HUDEP-2 (cell line): ENCODE measurements at regions not wholly inside any gene's neighbourhood (a gene's known extent, or its start where the extent isn't known, plus 50 kb on each side); places are given as distances from the start of the nearest gene placed in this dataset.
"Not testable (repeated sequence)": the region's sequence is repeated elsewhere in the genome, so short reads cannot be mapped to it uniquely, and the experiment has no call there.

ENCODE experiments used
- DNase-seq, 76 experiments: peaks; one replicate each; lab custom pipeline; 2025; ENCODE audit not compliant: unreplicated experiment in 76 of 76; lab: John Stamatoyannopoulos, UW

DNA sequence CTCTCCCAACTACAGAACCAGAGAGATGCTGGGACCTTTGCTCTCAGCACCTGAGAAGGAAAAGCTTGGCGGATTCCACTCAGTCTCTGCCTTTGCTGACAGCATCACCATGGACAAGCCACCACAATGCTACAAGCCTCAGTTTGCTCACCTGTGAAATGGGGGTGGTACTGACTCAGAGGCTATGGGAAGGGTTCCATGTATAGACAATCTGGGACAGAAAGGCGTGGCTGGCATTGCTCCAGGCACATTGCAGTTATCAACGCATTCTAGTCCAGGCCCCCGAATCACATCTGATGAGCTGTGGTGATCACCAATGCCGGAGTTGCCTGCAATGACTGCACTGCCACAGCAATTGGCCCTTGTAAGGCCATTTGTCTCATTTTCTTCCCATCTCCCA is 72.6 kb downstream of the ISX start:
- peak in 4 of 76 experiments; percentile 5 to 9 (median 6) for DNase-seq

DNA sequence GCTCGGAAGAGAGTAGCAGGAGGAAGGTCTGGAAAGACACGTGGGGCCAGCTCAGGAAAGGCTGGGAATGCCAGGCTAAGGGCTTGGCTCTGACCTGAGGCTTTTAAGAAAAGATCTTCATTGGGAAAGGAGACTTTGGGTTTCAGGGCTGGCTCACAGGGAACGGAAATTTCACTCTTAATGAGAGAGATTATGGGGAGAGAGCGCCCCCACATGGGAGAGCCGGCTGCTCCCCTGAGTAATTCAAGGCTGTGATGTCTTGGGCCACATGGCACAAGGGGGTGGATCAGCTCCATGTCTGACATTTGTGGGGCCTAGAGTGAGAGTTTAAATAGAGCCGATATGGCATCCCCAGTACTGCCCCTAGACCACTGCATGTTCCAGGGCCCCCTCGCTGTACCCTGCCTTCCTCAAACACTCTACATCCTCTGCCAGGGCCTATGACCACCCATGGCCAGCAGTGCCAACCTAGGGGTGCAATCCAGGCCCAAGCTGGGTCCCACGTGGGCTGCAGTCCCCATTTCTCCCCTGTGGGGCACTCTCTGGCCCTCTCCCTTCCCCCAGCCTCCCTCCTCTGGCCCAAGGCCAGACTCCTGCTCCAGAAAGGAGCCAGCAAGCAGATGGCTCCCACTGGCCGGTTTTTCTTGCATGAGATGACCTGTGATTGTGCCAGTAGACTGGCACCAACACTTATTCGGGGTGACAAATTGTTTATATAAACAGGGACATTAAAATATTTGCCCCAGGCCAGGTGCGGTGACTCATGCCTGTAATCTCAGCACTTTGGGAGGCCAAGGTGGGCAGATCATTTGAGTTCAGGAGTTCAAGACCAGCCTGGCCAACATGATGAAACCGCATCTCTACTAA is 75.2 kb downstream of the ISX start:
- DNase-seq: peak in 11 of 76 experiments; percentile 3 to 40 (median 7)

DNA sequence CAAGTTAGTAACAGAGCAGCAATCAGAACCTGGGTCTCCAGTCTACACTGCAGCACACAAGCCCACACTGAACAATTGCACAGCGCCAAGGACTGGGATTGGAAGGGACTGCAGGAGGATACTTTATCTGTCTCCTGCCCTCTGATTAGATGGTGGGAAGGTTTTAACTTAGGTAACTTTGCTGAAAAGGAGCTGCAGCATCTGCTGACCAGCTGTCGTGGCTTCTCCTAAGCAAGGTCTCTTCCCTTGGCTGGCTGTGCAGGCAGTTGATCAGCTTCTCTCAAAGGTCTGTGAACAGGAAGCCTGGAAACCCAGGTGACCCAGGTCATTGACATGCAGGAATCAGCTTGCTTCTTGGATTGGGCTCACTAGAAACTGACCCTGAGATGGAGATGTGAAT is 82.4 kb downstream of the ISX start:
- DNase-seq: no peak

DNA sequence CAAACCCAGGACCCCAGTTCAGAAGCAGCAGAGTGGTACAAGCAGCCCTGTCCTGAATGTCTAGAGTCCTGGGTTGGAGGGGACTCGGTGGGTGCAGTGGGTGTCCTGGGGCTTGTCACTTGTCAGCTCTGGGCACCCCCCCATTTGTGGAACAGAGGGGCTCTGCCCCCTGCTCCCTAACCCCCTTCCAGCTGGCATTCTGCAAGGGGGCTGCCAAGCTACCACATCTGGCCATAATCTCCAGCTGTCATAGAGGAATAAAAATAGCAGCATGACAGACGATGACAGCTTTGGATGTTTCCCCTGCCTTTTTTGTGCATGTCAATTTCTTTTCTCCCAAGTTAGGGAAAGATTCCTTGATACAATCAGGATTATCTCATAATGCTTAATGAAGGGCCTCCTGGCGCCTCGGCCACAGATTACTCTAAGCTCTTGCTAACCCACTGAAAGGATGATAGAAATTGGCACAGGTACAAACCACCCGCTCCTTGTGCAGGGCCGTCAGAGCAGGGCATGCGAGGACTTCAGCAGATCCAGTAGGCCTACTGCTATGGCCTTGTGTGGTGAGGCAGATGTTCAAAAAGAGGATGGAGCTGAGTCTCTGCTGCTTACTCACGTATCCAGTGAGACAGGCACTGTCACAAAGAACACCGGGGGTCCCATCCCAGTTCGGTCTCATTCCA is 83.0 kb downstream of the ISX start:
- DNase-seq: no peak

DNA sequence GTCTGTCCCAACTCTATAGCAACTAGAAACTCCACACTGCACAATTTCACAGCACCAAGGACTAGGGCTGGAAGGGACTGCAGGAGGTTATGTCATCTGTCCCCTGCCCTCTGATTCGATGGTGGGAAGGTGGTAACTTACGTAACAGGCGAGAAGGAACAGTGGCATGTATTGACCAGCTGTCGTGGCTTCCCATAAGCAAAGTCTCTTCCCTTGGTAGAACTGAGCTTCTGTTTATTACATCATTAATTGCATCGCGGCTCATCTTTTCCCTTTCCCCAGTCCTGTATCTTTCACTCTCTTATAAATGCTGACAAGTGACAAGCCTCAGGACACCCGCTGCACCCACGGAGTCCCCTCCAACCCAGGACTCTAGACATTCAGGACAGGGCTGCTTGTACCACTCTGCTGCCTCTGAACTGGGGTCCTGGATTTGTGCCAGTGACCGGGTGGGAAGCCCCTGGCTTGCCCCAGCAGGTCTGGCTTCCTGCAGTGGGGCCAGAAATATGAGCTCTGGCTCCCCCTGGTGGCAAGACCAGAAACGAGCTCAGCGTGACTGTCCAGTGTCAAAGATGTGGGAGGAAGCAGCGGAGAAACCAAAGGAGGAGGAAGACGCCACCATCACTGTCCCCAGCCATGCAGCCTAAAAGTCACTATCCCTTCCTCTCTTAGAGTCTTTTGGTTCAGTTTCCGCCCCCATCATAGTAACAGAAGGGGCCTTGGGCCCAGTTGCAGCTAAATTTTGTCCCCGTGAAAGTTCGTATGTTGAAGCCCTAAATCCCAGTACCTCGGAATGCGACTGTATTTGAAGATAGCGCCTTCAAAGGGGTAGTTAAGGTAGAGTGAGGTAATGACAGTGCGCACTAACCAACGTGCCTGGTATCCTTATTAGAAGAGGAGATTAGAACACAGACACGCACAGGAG is 84.5 kb downstream of the ISX start:
- DNase-seq: peak in 55 of 76 experiments; percentile 7 to 72 (median 46)

DNA sequence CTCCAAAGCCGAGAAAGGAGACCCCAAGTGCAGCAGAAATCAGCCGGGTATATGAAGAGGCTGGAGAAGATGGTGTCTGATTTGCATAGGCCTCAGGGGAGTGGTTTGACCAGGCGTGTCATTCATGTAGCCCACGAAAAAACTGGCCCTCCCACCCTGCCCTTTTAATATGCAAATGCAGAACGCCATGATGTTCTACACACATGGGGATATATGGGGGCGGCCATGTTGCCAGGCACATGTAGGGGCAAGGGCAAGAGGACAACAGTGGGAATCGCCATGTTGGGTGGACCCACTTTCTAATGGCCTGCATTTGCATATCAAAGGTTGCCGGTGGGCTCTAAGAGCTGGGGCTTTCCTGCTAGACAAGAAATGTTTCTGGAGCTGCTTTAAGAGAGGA is 86.4 kb downstream of the ISX start:
- no peak for DNase-seq

DNA sequence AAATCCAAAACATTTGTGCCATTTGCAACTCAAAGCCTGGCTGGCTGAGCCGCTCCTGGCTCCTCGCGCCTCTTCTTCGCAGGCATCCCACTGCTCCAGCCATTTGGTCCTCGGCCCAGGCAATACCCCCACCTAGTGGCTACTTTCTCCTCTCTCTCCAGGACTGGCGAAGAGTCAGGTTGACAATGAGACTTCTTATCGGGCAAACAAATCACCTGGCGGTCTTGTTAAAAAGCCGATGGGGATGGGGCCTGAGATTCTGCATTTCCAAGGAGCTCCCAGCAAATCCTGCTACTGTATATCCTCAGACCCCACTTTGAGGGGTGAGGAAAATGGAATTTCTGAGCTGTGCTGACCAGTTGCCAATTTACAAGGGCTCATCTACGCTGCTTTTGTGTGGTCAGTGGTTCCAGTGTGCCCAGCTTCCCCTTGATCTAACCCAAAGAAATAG is 89.0 kb downstream of the ISX start:
- peak in 58 of 76 experiments; percentile 5 to 74 (median 32) for DNase-seq

DNA sequence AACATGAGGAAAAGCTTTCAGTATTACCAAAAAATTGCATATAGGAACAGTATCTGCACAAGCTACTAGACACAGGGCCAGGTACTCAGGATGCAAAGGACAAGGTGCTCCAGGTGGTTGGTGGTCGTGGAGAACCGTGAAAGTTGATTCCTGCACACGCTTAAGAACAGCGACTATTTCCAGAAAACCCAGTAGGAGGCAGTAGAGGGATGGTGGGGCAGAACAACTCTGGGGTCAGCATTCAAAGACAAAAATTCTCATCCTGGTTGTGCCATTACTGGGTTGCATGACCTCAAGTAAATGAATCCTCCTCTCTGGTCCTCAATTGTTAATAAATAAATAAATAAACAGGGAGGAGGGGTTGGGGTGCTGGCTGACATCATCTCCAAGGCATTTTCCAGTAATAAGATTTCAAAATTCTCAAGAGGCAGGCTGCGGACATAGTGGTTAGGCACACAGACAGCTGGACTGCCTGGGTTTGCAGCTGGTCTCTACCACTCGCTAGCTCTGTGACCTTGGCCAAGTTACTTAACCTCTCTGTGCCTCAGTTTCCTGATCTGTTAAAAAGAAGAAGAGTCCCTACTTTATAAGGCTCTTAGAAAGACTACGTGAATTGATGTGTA is 89.6 kb downstream of the ISX start:
- DNase-seq: no peak

DNA sequence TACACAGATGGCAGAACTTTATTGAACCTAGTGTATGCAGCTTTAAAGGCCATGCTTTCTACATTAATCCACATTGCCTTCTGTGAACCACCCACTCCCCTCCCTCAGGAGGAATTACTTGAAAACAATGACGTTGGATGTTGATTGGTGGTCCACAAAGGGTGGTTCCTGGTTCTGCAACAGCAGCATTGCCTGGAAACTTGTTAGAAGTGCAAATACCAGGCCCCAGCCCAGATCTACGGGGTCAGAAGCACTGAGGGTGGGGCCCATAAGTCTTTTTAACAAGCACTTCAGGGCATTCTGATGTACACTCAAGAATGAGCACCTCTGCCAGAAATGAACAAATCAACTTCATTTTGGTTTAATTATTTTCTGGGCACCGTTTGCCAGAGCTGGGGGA is 91.0 kb downstream of the ISX start:
- peak in 29 of 76 experiments; percentile 4 to 80 (median 37) for DNase-seq

DNA sequence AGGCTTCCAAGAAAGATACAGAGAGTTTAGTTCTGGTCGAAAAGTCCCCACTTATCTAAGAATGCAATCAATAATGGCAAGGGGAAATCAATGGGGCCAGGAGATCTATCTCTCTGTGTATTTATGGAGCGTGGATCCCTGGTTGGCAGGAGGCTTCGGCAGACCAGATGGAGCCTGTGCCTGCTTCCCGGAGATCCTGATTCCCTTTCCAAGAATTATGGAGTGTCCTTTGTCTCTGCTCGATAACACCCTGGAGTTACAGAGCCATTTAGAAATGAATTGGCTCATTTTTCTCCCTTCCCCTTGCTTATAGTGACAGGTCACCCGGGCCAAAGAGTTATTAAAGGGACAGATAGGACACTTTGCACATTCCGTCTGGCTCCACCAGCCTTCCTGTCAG is 92.4 kb downstream of the ISX start:
- DNase-seq: no peak

DNA sequence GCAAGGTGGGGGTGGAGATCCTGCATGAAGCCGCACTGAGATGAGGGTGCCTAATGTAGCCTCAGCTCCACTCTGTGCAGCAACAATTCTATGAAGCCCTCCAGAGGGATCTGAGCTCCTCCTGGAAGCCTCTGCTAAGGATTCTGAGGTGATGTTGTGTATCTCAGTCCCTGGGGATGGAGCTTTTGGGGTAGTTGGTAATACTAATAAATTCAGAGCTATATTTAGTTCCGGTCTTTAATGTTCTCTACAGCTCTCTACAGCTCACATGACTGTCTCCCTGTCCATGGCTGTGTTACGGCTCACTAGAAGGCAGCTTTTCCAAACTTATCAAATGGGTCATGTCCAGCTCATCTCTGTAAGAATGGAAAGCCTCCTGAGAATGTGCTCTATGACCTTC is 93.4 kb downstream of the ISX start:
- no peak for DNase-seq

DNA sequence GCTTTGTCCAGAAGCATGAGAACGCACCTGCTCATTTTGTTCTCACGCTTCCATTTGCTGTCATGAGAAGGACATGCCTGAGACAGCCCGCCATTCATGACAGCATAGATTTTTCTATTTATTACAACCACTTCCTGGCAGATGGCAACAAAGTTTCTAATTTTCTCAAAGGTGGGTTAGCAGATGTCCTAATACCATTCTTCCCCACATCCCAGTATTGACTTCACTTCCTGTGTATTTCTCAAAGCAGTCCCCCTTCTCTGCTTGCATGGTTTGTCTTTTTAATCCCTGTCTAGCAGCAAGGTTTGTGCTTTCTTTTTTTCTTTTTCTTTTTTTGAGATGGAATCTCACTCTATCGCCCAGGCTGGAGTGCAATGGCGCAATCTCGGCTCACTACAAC is 94.3 kb downstream of the ISX start:
- no peak for DNase-seq

DNA sequence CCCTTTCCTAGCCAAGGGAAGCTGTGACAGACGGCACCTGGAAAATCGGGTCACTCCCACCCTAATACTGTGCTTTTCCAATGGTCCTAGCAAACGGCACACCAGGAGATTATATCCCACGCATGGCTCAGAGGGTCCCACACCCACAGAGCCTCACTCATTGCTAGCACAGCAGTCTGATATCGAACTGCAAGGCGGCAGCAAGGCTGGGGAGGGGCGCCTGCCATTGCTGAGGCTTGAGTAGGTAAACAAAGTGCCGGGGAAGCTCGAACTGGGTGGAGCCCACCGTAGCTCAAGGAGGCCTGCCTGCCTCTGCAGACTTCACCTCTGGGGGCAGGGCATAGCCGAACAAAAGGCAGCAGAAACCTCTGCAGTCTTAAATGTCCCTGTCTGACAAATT is 91.4 kb upstream of the HMGXB4 start:
- not testable (repeated sequence) for DNase-seq

DNA sequence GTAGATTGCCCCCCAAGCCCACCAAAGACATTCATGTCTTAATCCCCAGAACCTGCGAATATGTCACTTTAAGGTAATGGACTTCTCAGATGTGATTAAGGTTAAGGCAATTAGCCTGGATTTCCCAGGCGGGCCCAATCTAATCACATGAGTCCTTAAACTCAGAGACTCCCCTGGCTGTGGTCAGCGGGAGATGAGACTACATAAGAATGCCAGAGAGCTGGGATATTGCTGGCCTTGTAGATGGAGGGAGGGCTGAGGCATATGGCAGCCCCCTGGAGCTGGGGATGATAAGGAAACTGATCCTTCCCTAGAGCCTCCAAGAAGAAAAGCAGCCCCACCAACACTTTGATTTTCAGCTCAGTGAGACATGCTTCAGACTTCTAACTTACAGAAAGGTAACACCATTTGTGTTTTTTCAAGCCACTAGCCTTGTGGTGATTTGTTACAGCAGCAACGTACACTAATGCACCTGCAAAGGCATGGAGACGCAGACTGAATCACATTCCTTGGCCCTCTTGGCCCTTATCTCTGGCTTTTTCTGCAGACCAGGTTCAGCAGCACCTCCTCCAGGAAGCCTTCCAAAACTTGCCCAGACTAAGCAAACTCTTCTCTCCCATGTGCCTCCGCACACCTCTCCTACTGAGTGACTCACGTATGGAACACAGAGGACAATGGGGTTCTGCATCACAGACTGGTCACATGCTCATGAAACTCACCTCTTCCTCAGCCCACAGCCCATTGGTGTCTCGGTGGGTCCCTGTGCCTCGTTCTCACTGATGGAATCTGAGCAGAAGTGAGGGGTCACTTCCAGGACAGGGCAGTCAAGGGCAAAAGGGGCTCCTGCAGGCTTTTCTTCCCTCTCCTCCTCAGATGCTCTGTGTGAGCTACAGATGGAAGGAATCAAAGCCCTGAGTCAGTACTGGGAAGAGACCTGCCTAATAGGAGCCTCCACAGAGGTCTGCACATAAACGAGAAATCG is 86.3 kb upstream of the HMGXB4 start:
- DNase-seq: no peak

DNA sequence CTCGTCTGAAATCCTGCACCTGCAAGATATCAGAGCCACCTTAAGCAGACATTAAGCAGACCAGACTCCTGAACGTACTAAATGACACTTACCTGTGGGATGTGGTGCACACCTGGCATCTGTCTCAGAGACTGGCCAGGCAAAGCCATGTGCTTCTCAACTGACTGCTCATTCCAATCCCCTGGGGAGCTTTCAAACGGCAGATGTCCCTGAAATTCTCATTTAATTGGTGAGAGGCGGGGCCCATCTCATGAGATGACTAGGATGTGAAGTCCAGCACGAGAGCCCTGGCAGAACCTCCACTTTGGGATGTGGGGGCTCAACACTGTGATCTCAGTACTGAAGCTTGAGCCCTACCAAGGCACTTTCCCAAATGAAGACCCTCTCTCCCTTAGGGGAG is 84.9 kb upstream of the HMGXB4 start:
- no peak for DNase-seq

DNA sequence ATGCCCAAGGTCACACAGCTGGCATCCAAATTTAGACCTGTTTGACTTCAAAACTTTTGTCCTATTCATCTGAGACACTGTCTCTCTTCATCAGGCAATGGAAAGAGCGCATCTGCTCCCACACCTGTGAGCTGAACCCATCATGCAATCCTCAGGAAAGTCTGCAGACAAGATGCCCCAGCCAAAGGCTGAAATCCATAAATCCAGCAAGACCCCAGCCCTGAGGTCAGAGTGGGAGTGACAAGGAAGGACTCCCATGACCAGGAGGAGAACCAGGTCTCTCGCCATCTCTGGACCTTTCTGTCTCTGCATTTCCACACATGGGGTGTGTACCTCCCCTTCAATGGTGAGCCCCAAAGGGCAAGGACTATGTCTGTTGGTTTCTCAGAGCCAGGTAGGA is 83.6 kb upstream of the HMGXB4 start:
- no peak for DNase-seq

DNA sequence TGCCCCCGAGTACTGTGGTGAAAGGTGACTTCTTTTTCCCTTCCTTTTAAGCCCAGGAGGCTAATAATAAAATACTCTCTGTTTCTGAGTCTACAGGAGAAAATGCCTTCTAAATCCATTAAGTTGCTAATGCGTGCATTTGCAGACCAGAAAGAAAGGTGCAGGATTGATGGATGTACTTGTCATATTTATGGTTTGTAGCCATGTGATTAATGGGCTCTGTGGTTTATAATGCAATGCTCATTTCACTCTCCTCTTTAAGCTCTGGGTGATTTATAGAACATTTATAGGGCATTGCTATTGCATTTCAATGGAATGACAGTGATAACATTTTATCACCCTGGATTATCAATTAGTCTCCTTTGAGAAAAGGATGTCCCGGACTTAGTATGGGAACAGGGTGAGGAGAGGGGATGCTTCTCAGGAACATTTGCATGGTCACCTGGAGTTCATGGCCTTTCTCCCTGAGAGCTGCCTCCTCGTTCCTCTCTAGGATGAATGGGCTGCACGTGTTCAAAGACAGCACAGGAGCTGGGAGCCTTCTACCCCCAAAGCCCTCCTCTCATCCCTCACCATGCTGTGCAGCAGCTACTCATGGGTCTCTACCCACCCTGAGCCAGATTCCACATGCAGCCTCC is 82.8 kb upstream of the HMGXB4 start:
- no peak for DNase-seq

DNA sequence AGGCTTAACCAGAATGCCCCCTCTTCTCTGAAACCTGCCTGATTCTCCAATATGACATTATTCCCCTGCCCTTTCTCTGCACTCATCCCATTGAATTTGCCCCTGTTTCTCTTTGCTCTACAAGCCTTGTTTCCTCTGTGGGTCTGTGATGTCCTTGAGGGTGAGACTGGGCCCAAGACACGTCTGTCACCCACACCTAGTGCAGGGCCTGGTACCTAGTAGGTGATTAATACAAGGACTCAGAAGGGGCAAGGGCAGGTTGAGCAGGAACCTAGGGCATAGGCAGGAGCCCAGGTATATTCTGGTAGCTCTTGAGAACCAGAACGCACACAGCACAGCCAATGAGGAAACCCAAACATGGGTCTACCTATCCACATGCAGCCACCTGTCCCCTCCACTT is 81.9 kb upstream of the HMGXB4 start:
- DNase-seq: no peak

DNA sequence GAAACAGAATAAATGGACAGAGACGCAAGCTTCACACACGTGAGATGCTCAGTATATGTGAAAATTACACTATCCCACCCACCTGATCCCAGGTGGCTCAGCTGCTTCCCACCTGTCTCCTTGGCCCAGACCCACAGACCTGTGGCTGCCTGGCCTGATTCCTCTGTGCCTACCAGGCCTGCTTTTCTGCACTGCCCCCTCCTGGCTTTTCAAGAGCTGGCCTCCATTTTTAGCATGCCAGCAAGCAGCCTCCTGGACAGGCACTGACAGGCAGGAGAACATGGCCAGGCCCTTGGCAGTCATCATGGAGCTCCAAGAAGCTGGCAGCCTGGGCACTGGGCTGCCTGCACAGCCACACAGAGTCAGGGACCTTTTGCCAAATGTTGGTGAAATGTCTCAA is 79.5 kb upstream of the HMGXB4 start:
- DNase-seq: peak in 1 of 76 experiments; percentile 2
